Lower leg skin (tissue), 3 donors: ENCODE measurements at regions not wholly inside any gene's neighbourhood (a gene's known extent, or its start where the extent isn't known, plus 50 kb on each side); places are given as distances from the start of the nearest gene placed in this dataset.

ENCODE experiments used
- CTCF ChIP-seq, 3 donors: fragments of 450-650 bp; IDR thresholded peaks; one replicate each; pipeline ENCODE4 v1.5.1; 2016; ENCODE audit warnings: antibody characterized with exemption in 3 of 3, mild to moderate bottlenecking in 3 of 3, moderate library complexity in 2 of 3
- POLR2A ChIP-seq, 2 donors: fragments of 450-650 bp; IDR thresholded peaks; one replicate each; pipeline ENCODE4 v1.6.1; 2016 to 2017; ENCODE audit warnings: antibody characterized with exemption in 2 of 2, mild to moderate bottlenecking in 1 of 2, moderate library complexity in 1 of 2

DNA sequence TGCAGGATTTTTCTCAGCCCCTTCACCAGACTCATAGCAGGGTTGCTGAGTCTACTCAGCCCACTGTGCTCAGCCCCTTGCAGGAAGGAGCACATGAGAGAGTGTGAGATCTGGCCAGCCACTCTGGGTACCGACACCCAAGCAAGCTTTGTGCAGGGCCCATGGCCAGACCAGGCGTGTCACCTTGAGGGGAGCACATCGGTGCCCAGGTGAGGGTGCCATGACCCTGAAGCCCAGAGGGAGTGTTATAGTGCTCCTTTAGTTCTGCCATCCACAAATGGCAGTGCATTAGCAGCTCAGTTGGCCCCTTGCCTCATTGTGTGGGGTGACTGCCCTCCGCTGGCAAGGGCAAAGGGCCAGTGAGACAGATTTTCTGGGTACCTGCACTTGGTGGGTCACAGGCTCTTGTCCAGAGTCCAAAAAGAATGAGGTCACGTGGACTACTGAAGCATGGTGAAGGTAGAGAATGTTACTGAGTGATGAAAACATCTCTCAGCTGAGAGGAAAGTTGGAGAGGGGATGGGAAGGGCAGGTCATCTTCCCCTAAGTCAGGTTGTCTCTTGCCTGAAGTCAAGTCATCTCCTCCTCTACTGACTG lies 181.8 kb downstream of the MACC1 start:
- TF ChIP-seq CTCF (IDR thresholded peaks at IDR 0.05), result no peak
- TF ChIP-seq POLR2A (IDR thresholded peaks at IDR 0.05), result no peak
